GM12872 (cell line): ENCODE measurements at regions not wholly inside any gene's neighbourhood (a gene's known extent, or its start where the extent isn't known, plus 50 kb on each side); places are given as distances from the start of the nearest gene placed in this dataset.

Source experiments
- CTCF ChIP-seq: IDR thresholded peaks from 3 replicates; pipeline ENCODE4 v1.5.1; 2011; ENCODE audit warnings: low read depth, mild to moderate bottlenecking, low read length, moderate library complexity; ENCODE audit not compliant: insufficient read depth

- TF ChIP-seq CTCF, result no peak
These were observed 254.9 kb downstream of the PLK2 start for GRCh38 chr5:58204966-58205365.

- no peak for TF ChIP-seq CTCF
These were observed 256.9 kb downstream of the PLK2 start for GRCh38 chr5:58202941-58203444.

GRCh38 chr5:58201922-58202648 lies 257.8 kb downstream of the PLK2 start:
- no peak for TF ChIP-seq CTCF

GRCh38 chr5:58200451-58200850 lies 259.4 kb downstream of the PLK2 start:
- TF ChIP-seq CTCF, result no peak

GRCh38 chr5:58199087-58199486 lies 260.8 kb downstream of the PLK2 start:
- TF ChIP-seq CTCF, result no peak

- no peak for TF ChIP-seq CTCF
These were observed 261.6 kb downstream of the PLK2 start for GRCh38 chr5:58198330-58198729.

GRCh38 chr5:58197875-58198274 lies 262.0 kb downstream of the PLK2 start:
- TF ChIP-seq CTCF, result no peak
